MCF 10A (cell line): ENCODE measurements at regions not wholly inside any gene's neighbourhood (a gene's known extent, or its start where the extent isn't known, plus 50 kb on each side); places are given as distances from the start of the nearest gene placed in this dataset.

Experiments
- BruUV-seq: library from RNA; stranded (reverse); fragments of 400-500 nt; replicated peaks from 2 replicates; lab custom pipeline; 2021; lab: Mats Ljungman, UMichigan
- CTCF ChIA-PET: fragments of 300-600 bp; sonication (Branson Sonifier 250); formaldehyde crosslinking; extraction: SDS; loops from one replicate; lab custom pipeline; 2021; ENCODE audit warnings: antibody characterized with exemption, inconsistent platforms; lab: Yijun Ruan, JAX
- POLR2A ChIA-PET: fragments of 300-600, 350-650 bp; sonication (Branson Sonifier 250); formaldehyde crosslinking; extraction: SDS; loops from one replicate; lab custom pipeline; 2020; ENCODE audit warnings: antibody characterized with exemption, inconsistent platforms; lab: Yijun Ruan, JAX
- DNase-seq: peaks from one replicate; pipeline ENCODE4 v3.0.0-alpha.2; 2018; ENCODE audit not compliant: unreplicated experiment
- H3K27ac Mint-ChIP-seq: one replicate; pipeline ENCODE4 v1.8.0; 2022; ENCODE audit warnings: mild to moderate bottlenecking, low read depth, mixed read lengths; ENCODE audit not compliant: unreplicated experiment
- H3K27me3 Mint-ChIP-seq: one replicate; pipeline ENCODE4 v1.8.0; 2022; ENCODE audit warnings: mixed read lengths; ENCODE audit not compliant: insufficient read depth, unreplicated experiment
- H3K36me3 Mint-ChIP-seq: one replicate; pipeline ENCODE4 v1.8.0; 2022; ENCODE audit warnings: mild to moderate bottlenecking, moderate library complexity, mixed read lengths; ENCODE audit not compliant: insufficient read depth, unreplicated experiment
- H3K4me1 Mint-ChIP-seq: one replicate; pipeline ENCODE4 v1.8.0; 2022; ENCODE audit warnings: mixed read lengths; ENCODE audit not compliant: insufficient read depth, unreplicated experiment
- H3K4me3 Mint-ChIP-seq: one replicate; pipeline ENCODE4 v1.8.0; 2022; ENCODE audit warnings: mild to moderate bottlenecking, moderate library complexity, mixed read lengths; ENCODE audit not compliant: unreplicated experiment
- H3K9me3 Mint-ChIP-seq: one replicate; pipeline ENCODE4 v1.8.0; 2022; ENCODE audit warnings: mixed read lengths; ENCODE audit not compliant: unreplicated experiment
- intact Hi-C: fragments of 100-400 bp; cut with micrococcal nuclease; formaldehyde crosslinking; loops from 2 replicates; pipeline ENCODE4 v1.14.1; 2022
- TF ChIP-seq, protein P1 (sequence below): fragments of 200-600 bp; IDR thresholded peaks from one replicate; pipeline ENCODE4 v1.8.0; 2022; ENCODE audit warnings: antibody characterized with exemption, mild to moderate bottlenecking; ENCODE audit not compliant: unreplicated experiment

DNA sequence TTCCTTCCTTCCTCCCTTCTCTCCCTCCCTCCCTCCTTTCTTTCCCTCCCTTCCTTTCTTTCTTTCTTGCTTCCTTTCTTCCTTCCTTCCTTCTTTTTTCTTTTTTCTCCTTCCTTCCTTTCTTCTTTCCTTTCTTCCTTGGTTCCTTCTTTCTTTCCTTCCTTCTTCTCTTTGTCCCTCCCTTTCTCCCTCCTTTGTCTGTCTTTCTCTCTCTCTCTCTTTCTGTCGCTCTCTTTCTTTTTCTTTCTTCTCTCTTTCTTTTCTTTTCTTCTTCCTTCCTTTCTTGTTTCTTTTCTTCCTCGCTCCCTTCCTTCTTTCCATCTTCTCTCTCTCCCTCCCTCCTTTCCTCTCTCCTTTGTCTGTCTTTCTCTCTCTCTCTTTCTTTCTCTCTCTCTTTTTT, 601.9 kb upstream of the JAG1 start:
- H3K27me3 Mint-ChIP-seq, result no peaks in the 10 kb centered on the region
- ChIA-PET CTCF (interaction anchor here (0.6 to 1.7 kb wide), 7 partner anchors 190 to 940 kb away, joined by 3 to 8 read pairs (median 3); no protein-coding TSS in a partner anchor), POLR2A (interaction anchor here (0.7 kb wide), 1 partner anchor 599 kb away, joined by 3 read pairs; no protein-coding TSS in a partner anchor)
- BruUV-seq, result no TSS peak
- H3K27ac Mint-ChIP-seq, result peak overlapping the region; percentile 5
- DNase-seq, result no peak
- no peaks in the 10 kb centered on the region for H3K36me3 Mint-ChIP-seq
- no peak overlapping the region for H3K4me3 Mint-ChIP-seq
- H3K9me3 Mint-ChIP-seq, result peaks cover 13% of the 10 kb centered on the region
- peaks cover 6% of the 10 kb centered on the region for H3K4me1 Mint-ChIP-seq
- intact Hi-C loops, result loop anchor here (10.0 kb wide), 2 partner anchors 351 to 1301 kb away; no protein-coding TSS in a partner anchor
- TF ChIP-seq, protein P1, sequence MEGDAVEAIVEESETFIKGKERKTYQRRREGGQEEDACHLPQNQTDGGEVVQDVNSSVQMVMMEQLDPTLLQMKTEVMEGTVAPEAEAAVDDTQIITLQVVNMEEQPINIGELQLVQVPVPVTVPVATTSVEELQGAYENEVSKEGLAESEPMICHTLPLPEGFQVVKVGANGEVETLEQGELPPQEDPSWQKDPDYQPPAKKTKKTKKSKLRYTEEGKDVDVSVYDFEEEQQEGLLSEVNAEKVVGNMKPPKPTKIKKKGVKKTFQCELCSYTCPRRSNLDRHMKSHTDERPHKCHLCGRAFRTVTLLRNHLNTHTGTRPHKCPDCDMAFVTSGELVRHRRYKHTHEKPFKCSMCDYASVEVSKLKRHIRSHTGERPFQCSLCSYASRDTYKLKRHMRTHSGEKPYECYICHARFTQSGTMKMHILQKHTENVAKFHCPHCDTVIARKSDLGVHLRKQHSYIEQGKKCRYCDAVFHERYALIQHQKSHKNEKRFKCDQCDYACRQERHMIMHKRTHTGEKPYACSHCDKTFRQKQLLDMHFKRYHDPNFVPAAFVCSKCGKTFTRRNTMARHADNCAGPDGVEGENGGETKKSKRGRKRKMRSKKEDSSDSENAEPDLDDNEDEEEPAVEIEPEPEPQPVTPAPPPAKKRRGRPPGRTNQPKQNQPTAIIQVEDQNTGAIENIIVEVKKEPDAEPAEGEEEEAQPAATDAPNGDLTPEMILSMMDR, result no peak

DNA sequence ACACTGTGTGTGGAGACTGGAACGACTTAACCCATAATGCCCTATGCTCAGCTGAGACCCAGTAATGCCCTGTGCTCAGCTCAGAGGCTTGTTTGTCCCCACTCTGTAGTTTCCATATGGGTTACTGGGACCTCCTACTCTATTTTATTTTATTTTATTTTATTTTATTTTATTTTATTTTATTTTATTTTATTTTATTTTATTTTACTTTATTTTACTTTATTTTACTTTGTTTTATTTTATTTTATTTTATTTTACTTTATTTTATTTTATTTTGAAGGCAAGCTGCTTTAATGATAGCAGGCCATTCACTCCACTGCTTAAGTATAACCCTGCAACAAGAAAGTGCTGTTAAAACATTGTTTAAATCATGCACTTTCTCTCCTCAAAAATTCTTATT, 603.4 kb upstream of the JAG1 start:
- no peak overlapping the region for H3K4me3 Mint-ChIP-seq
- no peak for DNase-seq
- CTCF ChIA-PET, result interaction anchor here (0.7 to 1.7 kb wide), 8 partner anchors 24 to 1186 kb away, joined by 3 to 8 read pairs (median 3); partner anchors contain the start of gene JAG1
- no peak overlapping the region for H3K27ac Mint-ChIP-seq
- TF ChIP-seq, protein P1, result no peak
- POLR2A ChIA-PET, result interaction anchor here (1.1 to 1.5 kb wide), 2 partner anchors 11 to 606 kb away, joined by 3 read pairs; no protein-coding TSS in a partner anchor
- H3K4me1 Mint-ChIP-seq, result peaks cover 6% of the 10 kb centered on the region
- H3K27me3 Mint-ChIP-seq, result no peaks in the 10 kb centered on the region
- intact Hi-C loops, result loop anchor here (10.0 kb wide), 2 partner anchors 352 to 1302 kb away; no protein-coding TSS in a partner anchor
- peaks cover 13% of the 10 kb centered on the region for H3K9me3 Mint-ChIP-seq
- no TSS peak for BruUV-seq
- H3K36me3 Mint-ChIP-seq, result no peaks in the 10 kb centered on the region

DNA sequence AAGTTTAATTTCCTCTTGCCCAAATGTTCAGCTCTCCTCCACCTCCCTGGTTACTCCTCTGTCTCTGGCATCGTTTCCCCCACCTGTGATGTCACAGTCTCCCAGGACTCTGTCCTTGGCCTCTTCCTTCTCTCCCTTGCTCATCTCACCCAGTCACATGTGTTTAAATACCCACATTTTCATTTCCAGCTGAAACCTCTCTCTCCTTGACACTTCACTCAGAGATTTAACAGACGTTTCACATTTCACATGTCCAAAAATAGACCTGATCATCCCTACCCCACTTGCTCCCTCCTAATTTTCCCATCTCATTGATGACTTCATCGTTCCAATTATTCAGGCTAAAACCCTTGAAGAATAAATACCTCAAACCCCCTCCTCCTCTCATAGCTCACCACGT, 604.1 kb upstream of the JAG1 start:
- TF ChIP-seq, protein P1, result no peak
- DNase-seq, result no peak
- Mint-ChIP-seq H3K36me3 (no peaks in the 10 kb centered on the region), H3K27me3 (no peaks in the 10 kb centered on the region), H3K4me1 (peaks cover 6% of the 10 kb centered on the region), H3K27ac (no peak overlapping the region), H3K9me3 (peaks cover 13% of the 10 kb centered on the region), H3K4me3 (no peak overlapping the region)
- ChIA-PET CTCF (interaction anchor here (0.8 to 1.9 kb wide), 4 partner anchors 15 to 725 kb away, joined by 3 to 9 read pairs (median 4); no protein-coding TSS in a partner anchor), POLR2A (interaction anchor here (1.1 to 1.5 kb wide), 2 partner anchors 11 to 607 kb away, joined by 3 read pairs; no protein-coding TSS in a partner anchor)
- BruUV-seq, result no TSS peak
- intact Hi-C loops, result loop anchor here (10.0 kb wide), 2 partner anchors 353 to 1303 kb away; no protein-coding TSS in a partner anchor

DNA sequence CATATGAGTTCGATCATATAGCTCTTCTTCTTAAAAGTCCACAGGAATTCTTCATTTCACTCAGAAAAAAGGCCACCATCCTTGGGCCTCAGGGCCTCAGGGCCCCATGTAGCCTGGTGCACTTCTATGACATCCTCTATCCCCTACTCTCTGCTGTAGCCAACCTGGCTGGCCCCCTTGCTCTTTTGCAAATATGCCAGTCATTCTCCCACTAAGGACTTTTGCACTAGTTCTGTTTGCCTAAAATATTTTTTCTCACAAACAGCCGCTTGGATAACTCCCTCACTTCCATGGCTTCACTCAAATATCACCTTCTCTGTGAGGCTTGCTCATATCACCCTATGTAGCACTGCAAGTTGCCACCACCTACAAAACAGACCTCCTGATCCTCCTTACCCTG, 604.7 kb upstream of the JAG1 start:
- Mint-ChIP-seq H3K9me3 (peaks cover 13% of the 10 kb centered on the region), H3K27me3 (no peaks in the 10 kb centered on the region), H3K36me3 (no peaks in the 10 kb centered on the region), H3K4me1 (peaks cover 6% of the 10 kb centered on the region), H3K27ac (peak overlapping the region; percentile 61), H3K4me3 (no peak overlapping the region)
- ChIA-PET CTCF (interaction anchor here (0.5 to 1.9 kb wide), 7 partner anchors 10 to 725 kb away, joined by 3 to 9 read pairs (median 3); no protein-coding TSS in a partner anchor), POLR2A (interaction anchor here (1.2 kb wide), 1 partner anchor 607 kb away, joined by 5 read pairs; no protein-coding TSS in a partner anchor)
- intact Hi-C loops, result loop anchor here (10.0 kb wide), 2 partner anchors 354 to 1304 kb away; no protein-coding TSS in a partner anchor
- no TSS peak for BruUV-seq
- no peak for DNase-seq
- TF ChIP-seq, protein P1, result no peak
